Activated CD8-positive, alpha-beta T cell treated with anti-CD3 and anti-CD28 coated beads for 36 hours (primary cell): ENCODE measurements at regions not wholly inside any gene's neighbourhood (a gene's known extent, or its start where the extent isn't known, plus 50 kb on each side); places are given as distances from the start of the nearest gene placed in this dataset.

ENCODE experiments used
- ATAC-seq: fragments of 200-7000 bp; cut with Tn5 transposase; one replicate; pipeline ENCODE4 v1.10.0; 2021; ENCODE audit warnings: mild to moderate bottlenecking, moderate library complexity
- CTCF ChIA-PET: fragments of 350-600 bp; sonication (Branson Sonifier 250); formaldehyde crosslinking; loops from one replicate; lab custom pipeline; 2021; ENCODE audit warnings: antibody characterized with exemption; lab: Charles Lee
- POLR2A ChIA-PET: fragments of 350-600 bp; sonication (Branson Sonifier 250); formaldehyde crosslinking; loops from one replicate; lab custom pipeline; 2021; ENCODE audit warnings: antibody characterized with exemption; lab: Charles Lee
- DNase-seq: peaks from one replicate; pipeline ENCODE4 v3.0.0-alpha.2; 2020
- H3K27ac Mint-ChIP-seq: one replicate; pipeline ENCODE4 v1.8.0; 2021; ENCODE audit warnings: mild to moderate bottlenecking, mixed read lengths
- H3K27me3 Mint-ChIP-seq: one replicate; pipeline ENCODE4 v1.8.0; 2021; ENCODE audit warnings: mixed read lengths
- H3K36me3 Mint-ChIP-seq: one replicate; pipeline ENCODE4 v1.8.0; 2021; ENCODE audit warnings: low read depth, mixed read lengths
- H3K4me1 Mint-ChIP-seq: one replicate; pipeline ENCODE4 v1.8.0; 2021; ENCODE audit warnings: low read depth, mixed read lengths
- H3K4me3 Mint-ChIP-seq: one replicate; pipeline ENCODE4 v1.8.0; 2021; ENCODE audit warnings: mild to moderate bottlenecking, moderate library complexity, mixed read lengths
- H3K9me3 Mint-ChIP-seq: one replicate; pipeline ENCODE4 v1.8.0; 2021; ENCODE audit warnings: mixed read lengths
- CTCF ChIP-seq: fragments of 200-600 bp; IDR thresholded peaks from one replicate; pipeline ENCODE4 v1.8.0; 2022; ENCODE audit warnings: antibody characterized with exemption, mild to moderate bottlenecking
- intact Hi-C: fragments of 100-400 bp; cut with micrococcal nuclease; formaldehyde crosslinking; loops from one replicate; pipeline ENCODE4 v1.10.0; 2022

GRCh38 chr13:65894049-65894448, 1336.1 kb downstream of the PCDH9 start:
- Mint-ChIP-seq H3K4me1 (no peaks in the 10 kb centered on the region), H3K27ac (no peak overlapping the region), H3K36me3 (no peaks in the 10 kb centered on the region), H3K9me3 (peaks cover 2% of the 10 kb centered on the region), H3K27me3 (no peaks in the 10 kb centered on the region), H3K4me3 (no peak overlapping the region)
- TF ChIP-seq CTCF, result no peak
- POLR2A ChIA-PET, result no interaction called here
- CTCF ChIA-PET, result no interaction called here
- intact Hi-C loops, result no loop called here
- ATAC-seq (no peak), DNase-seq (no peak)

DNA sequence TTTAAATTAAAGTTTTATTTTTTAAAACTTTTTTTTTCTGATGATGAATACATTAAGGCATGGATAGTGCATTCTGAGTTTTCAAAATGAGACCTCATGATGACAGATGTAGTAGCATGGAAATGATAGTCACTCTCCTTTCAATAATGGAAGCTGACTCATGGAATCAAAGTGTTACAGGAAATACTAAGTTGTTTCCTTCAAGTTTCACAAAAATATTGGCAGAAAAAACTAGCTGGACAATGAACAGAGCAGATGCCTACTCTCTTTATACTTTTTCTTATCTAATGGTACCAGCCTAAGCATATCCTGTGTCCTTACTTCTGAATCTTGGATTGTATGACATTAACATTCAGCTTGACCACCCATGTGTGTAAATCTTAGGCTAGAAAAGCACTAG, 1337.3 kb downstream of the PCDH9 start:
- no peak for DNase-seq
- Mint-ChIP-seq H3K27me3 (no peaks in the 10 kb centered on the region), H3K4me3 (no peak overlapping the region), H3K36me3 (no peaks in the 10 kb centered on the region), H3K4me1 (no peaks in the 10 kb centered on the region), H3K27ac (no peak overlapping the region), H3K9me3 (peaks cover 4% of the 10 kb centered on the region)
- ChIA-PET POLR2A (no interaction called here), CTCF (no interaction called here)
- no peak for TF ChIP-seq CTCF
- ATAC-seq, result no peak
- intact Hi-C loops, result no loop called here

- Mint-ChIP-seq H3K4me1 (no peaks in the 10 kb centered on the region), H3K36me3 (no peaks in the 10 kb centered on the region)
- intact Hi-C loops, result no loop called here
These were observed 1340.8 kb downstream of the PCDH9 start for GRCh38 chr13:65889368-65889767.

GRCh38 chr13:65882810-65883209, 1347.3 kb downstream of the PCDH9 start:
- ChIA-PET POLR2A (no interaction called here), CTCF (no interaction called here)
- DNase-seq, result no peak
- no peak for TF ChIP-seq CTCF
- H3K4me1 Mint-ChIP-seq, result no peaks in the 10 kb centered on the region
- H3K27ac Mint-ChIP-seq, result no peak overlapping the region
- no peak overlapping the region for H3K4me3 Mint-ChIP-seq
- no peaks in the 10 kb centered on the region for H3K36me3 Mint-ChIP-seq
- peaks cover 6% of the 10 kb centered on the region for H3K9me3 Mint-ChIP-seq
- intact Hi-C loops, result no loop called here
- H3K27me3 Mint-ChIP-seq, result no peaks in the 10 kb centered on the region
- no peak for ATAC-seq

More at GRCh38 chr13:65889368-65889767, 1340.8 kb downstream of the PCDH9 start:
- Mint-ChIP-seq H3K27me3 (no peaks in the 10 kb centered on the region), H3K27ac (no peak overlapping the region), H3K4me3 (no peak overlapping the region), H3K9me3 (peaks cover 2% of the 10 kb centered on the region)
- TF ChIP-seq CTCF, result no peak
- CTCF ChIA-PET, result no interaction called here
- ATAC-seq (no peak), DNase-seq (no peak)
- POLR2A ChIA-PET, result no interaction called here

DNA sequence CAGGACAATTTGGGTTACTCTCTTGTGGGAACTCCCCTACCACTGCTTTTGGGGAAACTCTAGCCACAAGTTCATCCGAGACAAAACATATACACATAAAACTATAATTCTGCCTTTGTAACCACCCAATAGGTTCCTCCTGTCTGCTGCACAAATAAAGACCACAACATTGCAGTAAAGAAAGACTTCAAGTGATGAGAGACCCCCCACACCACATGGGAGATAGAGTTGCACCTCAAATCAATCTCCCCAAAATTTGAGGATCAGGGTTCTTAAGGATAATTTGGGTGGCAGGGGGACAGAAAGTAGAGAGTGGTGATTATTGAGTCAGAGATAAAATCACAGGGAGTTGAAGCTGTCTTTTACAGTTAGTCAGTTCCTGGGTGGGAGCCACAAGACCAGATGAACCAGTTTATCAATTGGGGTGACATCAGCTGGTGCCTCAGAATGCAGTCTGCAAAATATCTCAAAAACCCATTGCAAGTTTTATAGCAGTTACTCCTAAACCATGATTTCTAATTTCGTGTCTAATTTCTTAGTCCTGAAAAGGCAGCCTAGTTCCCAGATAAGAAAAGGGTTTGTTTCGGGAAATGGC, 1348.5 kb downstream of the PCDH9 start:
- Mint-ChIP-seq H3K9me3 (peaks cover 6% of the 10 kb centered on the region), H3K4me3 (no peak overlapping the region), H3K4me1 (no peaks in the 10 kb centered on the region), H3K36me3 (no peaks in the 10 kb centered on the region), H3K27ac (no peak overlapping the region), H3K27me3 (no peaks in the 10 kb centered on the region)
- CTCF ChIA-PET, result no interaction called here
- intact Hi-C loops, result no loop called here
- DNase-seq (no peak), ATAC-seq (no peak)
- no peak for TF ChIP-seq CTCF
- POLR2A ChIA-PET, result no interaction called here
